Right atrium auricular region (tissue), 2 donors: ENCODE measurements at regions not wholly inside any gene's neighbourhood (a gene's known extent, or its start where the extent isn't known, plus 50 kb on each side); places are given as distances from the start of the nearest gene placed in this dataset.

Experiments
- DNase-seq: peaks from one replicate; pipeline ENCODE4 v3.0.0-alpha.2; 2019; ENCODE audit warnings: low spot score
- H3K27ac ChIP-seq, 2 donors: fragments of 200-600 bp; sonication (generic); 1 replicate in 1 of 2; 2 replicates in 1 of 2; pipeline ENCODE4 v1.5.1; 2016 to 2019
- H3K27me3 ChIP-seq, 2 donors: fragments of 200-600 bp; sonication (generic); one replicate each; pipeline versions ENCODE4 v1.5.1 to v1.6.0; 2017 to 2019
- H3K36me3 ChIP-seq: fragments of 200-600 bp; sonication (generic); one replicate; pipeline ENCODE4 v1.5.1; 2016
- H3K4me1 ChIP-seq, 2 donors: fragments of 200-600 bp; sonication (generic); one replicate each; pipeline versions ENCODE4 v1.5.1 to v1.6.0; 2017 to 2019
- H3K4me3 ChIP-seq, 2 donors: fragments of 200-600 bp; sonication (generic); 1 replicate in 1 of 2; 2 replicates in 1 of 2; pipeline ENCODE4 v1.5.1; 2017 to 2019; ENCODE audit warnings: mild to moderate bottlenecking in 1 of 2, moderate library complexity in 1 of 2
- H3K9me3 ChIP-seq, 2 donors: fragments of 200-600 bp; sonication (generic); one replicate each; pipeline ENCODE4 v1.5.1; 2019
- TF ChIP-seq, protein P1 (sequence below), 2 donors: fragments of 200-600 bp; sonication (generic); IDR thresholded peaks; one replicate each; pipeline ENCODE4 v1.5.1; 2019; ENCODE audit warnings: antibody characterized with exemption in 2 of 2

GRCh38 chr5:102040326-102040725 is 255.8 kb downstream of the SLCO4C1 start:
- Histone ChIP-seq H3K36me3 (no peaks in the 10 kb centered on the region), H3K4me1 (no peaks in the 10 kb centered on the region), H3K27me3 (no peaks in the 10 kb centered on the region), H3K9me3 (no peaks in the 10 kb centered on the region), H3K4me3 (no peak overlapping the region), H3K27ac (no peak overlapping the region)
- TF ChIP-seq, protein P1, sequence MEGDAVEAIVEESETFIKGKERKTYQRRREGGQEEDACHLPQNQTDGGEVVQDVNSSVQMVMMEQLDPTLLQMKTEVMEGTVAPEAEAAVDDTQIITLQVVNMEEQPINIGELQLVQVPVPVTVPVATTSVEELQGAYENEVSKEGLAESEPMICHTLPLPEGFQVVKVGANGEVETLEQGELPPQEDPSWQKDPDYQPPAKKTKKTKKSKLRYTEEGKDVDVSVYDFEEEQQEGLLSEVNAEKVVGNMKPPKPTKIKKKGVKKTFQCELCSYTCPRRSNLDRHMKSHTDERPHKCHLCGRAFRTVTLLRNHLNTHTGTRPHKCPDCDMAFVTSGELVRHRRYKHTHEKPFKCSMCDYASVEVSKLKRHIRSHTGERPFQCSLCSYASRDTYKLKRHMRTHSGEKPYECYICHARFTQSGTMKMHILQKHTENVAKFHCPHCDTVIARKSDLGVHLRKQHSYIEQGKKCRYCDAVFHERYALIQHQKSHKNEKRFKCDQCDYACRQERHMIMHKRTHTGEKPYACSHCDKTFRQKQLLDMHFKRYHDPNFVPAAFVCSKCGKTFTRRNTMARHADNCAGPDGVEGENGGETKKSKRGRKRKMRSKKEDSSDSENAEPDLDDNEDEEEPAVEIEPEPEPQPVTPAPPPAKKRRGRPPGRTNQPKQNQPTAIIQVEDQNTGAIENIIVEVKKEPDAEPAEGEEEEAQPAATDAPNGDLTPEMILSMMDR (IDR thresholded peaks at IDR 0.05), result no peak
- no peak for DNase-seq

GRCh38 chr5:102036927-102037326 is 259.2 kb downstream of the SLCO4C1 start:
- no peak overlapping the region for H3K4me3 ChIP-seq
- H3K27ac ChIP-seq, result no peak overlapping the region
- H3K4me1 ChIP-seq, result no peaks in the 10 kb centered on the region
- no peaks in the 10 kb centered on the region for H3K27me3 ChIP-seq
- H3K9me3 ChIP-seq, result no peaks in the 10 kb centered on the region
- TF ChIP-seq, protein P1 (IDR thresholded peaks at IDR 0.05), result no peak
- no peaks in the 10 kb centered on the region for H3K36me3 ChIP-seq
- no peak for DNase-seq

- Histone ChIP-seq H3K4me3 (no peak overlapping the region), H3K4me1 (no peaks in the 10 kb centered on the region), H3K36me3 (no peaks in the 10 kb centered on the region), H3K27ac (no peak overlapping the region), H3K9me3 (no peaks in the 10 kb centered on the region), H3K27me3 (no peaks in the 10 kb centered on the region)
- DNase-seq, result no peak
- TF ChIP-seq, protein P1 (IDR thresholded peaks at IDR 0.05), result no peak
Measured at GRCh38 chr5:102031711-102032110, 264.4 kb downstream of the SLCO4C1 start.

DNA sequence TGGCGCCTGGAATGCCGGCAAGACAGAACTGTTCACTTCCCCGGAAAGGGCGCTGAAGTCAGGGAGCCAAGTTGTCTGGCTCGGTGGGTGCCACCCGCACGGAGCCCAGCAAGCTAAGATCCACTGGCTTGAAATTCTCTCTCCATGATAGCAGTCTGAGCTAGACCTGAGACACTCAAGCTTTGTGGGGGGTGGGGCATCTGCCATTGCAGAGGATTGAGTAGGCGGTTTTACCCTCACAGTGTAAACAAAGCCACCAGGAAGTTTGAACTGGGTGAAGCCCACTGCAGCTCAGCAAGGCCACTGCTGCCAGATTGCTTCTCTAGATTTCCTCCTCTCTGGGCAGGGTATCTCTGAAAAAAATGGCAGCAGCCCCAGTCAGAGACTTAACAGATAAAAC is 277.4 kb downstream of the SLCO4C1 start:
- DNase-seq, result no peak
- H3K9me3 ChIP-seq, result no peaks in the 10 kb centered on the region
- no peaks in the 10 kb centered on the region for H3K4me1 ChIP-seq
- TF ChIP-seq, protein P1 (IDR thresholded peaks at IDR 0.05), result no peak
- H3K36me3 ChIP-seq, result no peaks in the 10 kb centered on the region
- no peaks in the 10 kb centered on the region for H3K27me3 ChIP-seq
- H3K4me3 ChIP-seq, result no peak overlapping the region
- no peak overlapping the region for H3K27ac ChIP-seq

DNA sequence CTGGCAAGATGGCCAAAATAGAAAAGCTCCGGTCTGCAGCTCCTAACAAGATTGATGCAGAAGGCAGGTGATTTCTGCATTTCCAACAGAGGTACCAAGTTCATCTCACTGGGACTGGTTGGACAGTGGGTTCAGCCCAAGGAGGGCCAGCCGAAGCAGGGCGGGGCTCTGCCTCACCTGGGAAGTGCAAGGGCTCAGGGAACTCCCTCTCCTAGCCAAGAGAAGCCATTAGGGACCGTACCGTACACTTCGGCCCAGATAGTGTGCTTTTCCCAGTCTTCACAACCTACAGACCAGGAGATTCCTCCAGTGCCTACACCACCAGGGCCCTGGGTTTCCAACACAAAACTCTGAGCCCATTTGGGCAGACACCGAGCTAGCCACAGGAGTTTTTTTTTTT is 277.8 kb downstream of the SLCO4C1 start:
- no peak for DNase-seq
- Histone ChIP-seq H3K4me1 (no peaks in the 10 kb centered on the region), H3K36me3 (no peaks in the 10 kb centered on the region), H3K4me3 (no peak overlapping the region), H3K27me3 (no peaks in the 10 kb centered on the region), H3K27ac (no peak overlapping the region), H3K9me3 (no peaks in the 10 kb centered on the region)
- TF ChIP-seq, protein P1 (IDR thresholded peaks at IDR 0.05), result no peak

DNA sequence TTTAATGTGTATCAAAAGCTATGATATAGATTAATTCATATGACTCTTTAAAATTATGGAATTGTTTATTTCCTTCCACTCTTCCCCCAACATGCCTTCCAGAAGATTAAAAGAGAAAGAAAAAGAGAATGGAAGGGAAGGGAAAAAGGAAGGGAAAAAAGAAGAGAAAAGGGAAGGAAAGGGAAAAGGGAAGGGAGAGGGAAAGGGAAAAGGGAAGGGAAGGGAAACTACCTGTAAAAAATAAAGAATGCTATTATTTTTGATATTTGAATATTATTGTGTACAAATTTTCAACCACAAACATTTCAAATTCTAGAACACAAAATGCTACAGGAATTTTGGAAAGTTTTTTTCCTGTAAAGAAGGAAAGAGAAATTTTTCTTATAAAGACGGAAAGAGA is 281.7 kb downstream of the SLCO4C1 start:
- Histone ChIP-seq H3K9me3 (no peaks in the 10 kb centered on the region), H3K36me3 (no peaks in the 10 kb centered on the region), H3K27me3 (no peaks in the 10 kb centered on the region), H3K27ac (no peak overlapping the region), H3K4me3 (no peak overlapping the region), H3K4me1 (no peaks in the 10 kb centered on the region)
- no peak for DNase-seq
- TF ChIP-seq, protein P1 (IDR thresholded peaks at IDR 0.05), result no peak
